ENCODE measurements at regions not wholly inside any gene's neighbourhood (a gene's known extent, or its start where the extent isn't known, plus 50 kb on each side); places are given as distances from the start of the nearest gene placed in this dataset.
"Not testable (repeated sequence)": the region's sequence is repeated elsewhere in the genome, so short reads cannot be mapped to it uniquely, and the experiment has no call there.

GRCh38 chr7:137107802-137108201, 235.7 kb downstream of the PTN start:
- not testable (repeated sequence) for DNase-seq

GRCh38 chr7:137103526-137103925, 235.1 kb downstream of the CHRM2 start:
- not testable (repeated sequence) for DNase-seq

DNA sequence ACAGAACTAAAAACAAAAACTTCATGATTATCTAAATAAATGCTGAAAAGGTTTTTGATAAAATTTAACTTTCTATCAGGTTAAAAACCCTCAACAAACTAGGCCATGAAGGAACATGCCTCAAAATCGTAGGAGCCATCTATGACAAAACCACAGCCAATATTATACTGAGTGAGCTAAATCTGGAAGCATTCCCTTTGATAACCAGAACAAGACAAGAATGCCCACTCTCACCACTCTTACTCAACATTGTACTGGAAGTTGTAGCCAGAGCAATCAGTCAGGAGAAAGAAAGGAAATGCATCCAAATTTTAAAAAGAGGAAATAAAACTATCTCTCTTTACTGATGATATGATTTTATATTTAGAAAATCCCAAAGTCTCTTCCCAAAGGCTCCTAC, 228.7 kb downstream of the CHRM2 start:
- no peak for DNase-seq

- DNase-seq: no peak
Measured at GRCh38 chr7:137096607-137097006, 228.2 kb downstream of the CHRM2 start.

GRCh38 chr7:137093198-137093597, 224.7 kb downstream of the CHRM2 start:
- no peak for DNase-seq

DNA sequence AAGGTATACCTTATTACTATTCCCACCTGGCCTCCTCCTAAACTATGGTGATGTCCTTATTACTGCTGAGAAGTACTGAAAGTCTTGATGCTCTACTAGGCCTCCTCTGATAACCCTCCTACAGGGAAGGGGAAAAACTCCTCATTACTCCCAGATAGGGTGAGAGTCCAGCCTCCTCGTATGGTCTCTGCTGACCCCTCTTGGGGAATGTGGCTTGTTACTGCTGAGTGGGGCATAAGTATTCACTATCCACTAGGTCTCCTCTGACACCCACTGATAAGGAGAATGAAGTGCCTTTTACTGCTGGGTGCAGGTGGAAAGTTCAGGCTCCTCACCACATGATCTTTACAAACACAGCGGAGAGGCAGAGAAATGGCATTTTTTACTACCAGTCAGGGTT, 222.9 kb downstream of the CHRM2 start:
- DNase-seq: no peak

DNA sequence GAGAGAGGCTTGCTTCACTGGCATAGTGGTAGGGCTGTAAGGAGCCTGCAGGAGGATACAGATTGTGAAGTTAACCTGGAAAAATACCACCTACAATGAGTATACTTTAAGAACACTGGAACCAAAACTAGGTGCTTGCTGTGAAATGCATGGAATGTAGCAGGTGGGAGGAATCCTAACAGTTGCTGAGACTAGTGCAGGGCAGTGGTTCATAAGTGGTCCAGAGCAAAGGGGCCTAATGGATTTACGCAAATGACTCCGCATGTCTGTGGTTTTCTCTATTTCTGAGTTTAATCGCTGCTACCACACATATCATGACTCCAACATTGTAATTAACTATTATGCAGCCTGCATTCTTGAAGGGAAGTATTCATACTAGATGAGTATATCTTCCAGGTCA, 218.4 kb downstream of the CHRM2 start:
- DNase-seq: no peak

- DNase-seq: no peak
Measured at GRCh38 chr7:137084607-137085380, 216.3 kb downstream of the CHRM2 start.

GRCh38 chr7:137082391-137082790, 213.9 kb downstream of the CHRM2 start:
- no peak for DNase-seq

DNA sequence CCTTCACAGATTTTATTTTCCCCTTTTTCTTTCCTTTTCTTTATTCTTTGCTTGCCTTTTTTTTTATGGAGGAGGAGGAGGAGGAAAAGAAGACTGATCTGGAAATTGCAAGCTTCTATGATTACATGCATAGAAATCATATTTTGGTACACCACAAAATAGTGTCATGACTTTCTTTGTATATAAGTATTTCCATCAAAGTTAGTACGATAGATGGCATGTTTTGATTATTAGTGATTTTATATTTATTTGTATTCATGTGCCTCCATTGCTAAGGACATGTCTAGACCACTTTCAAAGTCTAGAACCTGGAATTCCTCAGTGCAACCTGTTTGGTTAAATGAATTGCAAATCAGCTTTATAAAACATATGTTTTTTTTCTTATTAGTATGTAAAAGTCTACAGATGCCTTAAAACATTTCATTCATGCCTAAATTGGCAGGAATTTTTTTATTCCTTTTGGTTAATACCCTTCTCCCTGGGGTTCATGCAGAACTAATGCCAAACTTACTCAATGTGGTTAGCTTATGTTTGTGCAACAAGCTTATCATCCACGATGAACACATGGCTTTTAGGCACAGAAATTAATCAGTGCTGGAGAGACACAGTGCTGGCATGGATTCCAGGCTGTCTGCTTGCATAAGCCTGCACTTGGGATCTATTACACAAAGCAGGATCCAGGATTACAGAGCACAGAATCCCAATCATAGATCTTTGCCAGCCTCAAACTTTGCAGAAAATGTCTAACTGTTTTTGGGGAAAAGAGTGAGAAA, 213.1 kb downstream of the CHRM2 start:
- no peak for DNase-seq

- no peak for DNase-seq
Measured at GRCh38 chr7:137080516-137081203, 212.2 kb downstream of the CHRM2 start.

DNA sequence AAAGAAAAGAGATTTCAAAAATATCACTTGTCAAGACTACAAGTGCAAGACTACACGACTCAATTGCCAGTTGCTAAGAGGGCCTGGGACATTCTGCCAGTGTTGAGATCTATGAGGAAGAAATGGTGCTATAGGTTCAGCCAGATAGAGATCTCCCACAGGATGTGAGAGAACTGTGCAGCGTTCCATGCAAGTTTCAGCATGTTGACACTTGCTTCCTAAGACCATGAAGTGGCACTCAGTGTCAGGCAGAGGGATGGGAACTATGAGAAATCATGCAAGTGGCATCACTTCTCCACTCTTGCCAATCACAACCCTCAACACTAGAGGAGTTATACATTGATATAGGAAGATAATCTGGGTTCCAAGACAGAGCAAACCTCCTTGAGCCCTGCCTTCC, 210.3 kb downstream of the CHRM2 start:
- DNase-seq: no peak

- DNase-seq: no peak
Measured at GRCh38 chr7:137074391-137075030, 206.1 kb downstream of the CHRM2 start.

- no peak for DNase-seq
Measured at GRCh38 chr7:137073571-137074325, 205.3 kb downstream of the CHRM2 start.
